MM.1S (cell line): ENCODE measurements at regions not wholly inside any gene's neighbourhood (a gene's known extent, or its start where the extent isn't known, plus 50 kb on each side); places are given as distances from the start of the nearest gene placed in this dataset.

ENCODE experiments used
- CTCF ChIP-seq: fragments of 300-600 bp; sonication (generic); IDR thresholded peaks from 2 replicates; pipeline ENCODE4 v1.5.1; 2016; ENCODE audit warnings: antibody characterized with exemption, low read length, mixed read lengths
- EZH2 ChIP-seq: fragments of 300-600 bp; sonication (generic); optimal IDR thresholded peaks from 2 replicates; pipeline ENCODE3; 2017; ENCODE audit warnings: low read depth, mild to moderate bottlenecking, antibody characterized with exemption, low read length, mixed read lengths

- TF ChIP-seq CTCF (no peak), EZH2 (no peak)
Measured at GRCh38 chr11:26790738-26791137, 68.9 kb upstream of the SLC5A12 start.
